Natural killer cell (primary cell): ENCODE measurements at regions not wholly inside any gene's neighbourhood (a gene's known extent, or its start where the extent isn't known, plus 50 kb on each side); places are given as distances from the start of the nearest gene placed in this dataset.

Experiments
- ATAC-seq, 3 donors: fragments of 150-1000 bp in 2 of 3; fragments of 200-7000 bp in 1 of 3; cut with Tn5 transposase; 1 replicate in 1 of 3; 2 replicates in 2 of 3; pipeline ENCODE4 v1.10.0; 2021; ENCODE audit warnings: mild to moderate bottlenecking in 2 of 3, moderate library complexity in 2 of 3
- DNase-seq, 2 donors: peaks; one replicate each; pipeline versions ENCODE4 v3.0.0 to v3.0.0-alpha.2; 2013 to 2021; ENCODE audit warnings: mixed read lengths in 1 of 2
- H3K27ac ChIP-seq: one replicate; pipeline ENCODE4 v1.5.1; 2013; ENCODE audit warnings: mild to moderate bottlenecking, low read length
- H3K27me3 ChIP-seq: one replicate; pipeline ENCODE4 v1.6.1; 2013; ENCODE audit warnings: low read length; ENCODE audit not compliant: control insufficient read depth, insufficient read depth
- H3K36me3 ChIP-seq: one replicate; pipeline ENCODE4 v1.6.1; 2013; ENCODE audit warnings: low read length; ENCODE audit not compliant: control insufficient read depth, insufficient read depth
- H3K4me1 ChIP-seq: one replicate; pipeline ENCODE4 v1.6.1; 2013; ENCODE audit warnings: low read length; ENCODE audit not compliant: control insufficient read depth, insufficient read depth
- H3K4me3 ChIP-seq: one replicate; pipeline ENCODE4 v1.5.1; 2013; ENCODE audit warnings: low read length
- H3K9me3 ChIP-seq: one replicate; pipeline ENCODE4 v1.6.1; 2013; ENCODE audit warnings: low read length; ENCODE audit not compliant: control insufficient read depth, insufficient read depth
- H3K27ac Mint-ChIP-seq, 2 donors: one replicate each; pipeline ENCODE4 v1.8.0; 2022; ENCODE audit warnings: mild to moderate bottlenecking in 2 of 2, mixed read lengths in 2 of 2, moderate library complexity in 1 of 2
- H3K27me3 Mint-ChIP-seq, 2 donors: one replicate each; pipeline ENCODE4 v1.8.0; 2022; ENCODE audit warnings: low read depth in 2 of 2, mixed read lengths in 2 of 2
- H3K36me3 Mint-ChIP-seq: one replicate; pipeline ENCODE4 v1.8.0; 2022; ENCODE audit warnings: mixed read lengths
- H3K4me1 Mint-ChIP-seq, 2 donors: one replicate each; pipeline ENCODE4 v1.8.0; 2022; ENCODE audit warnings: mixed read lengths in 2 of 2
- H3K4me3 Mint-ChIP-seq: one replicate; pipeline ENCODE4 v1.8.0; 2022; ENCODE audit warnings: mild to moderate bottlenecking, moderate library complexity, mixed read lengths
- H3K9me3 Mint-ChIP-seq, 2 donors: one replicate each; pipeline ENCODE4 v1.8.0; 2022; ENCODE audit warnings: mixed read lengths in 2 of 2
- CTCF ChIP-seq: fragments of 200-600 bp; IDR thresholded peaks from one replicate; pipeline ENCODE4 v1.8.0; 2022; ENCODE audit warnings: antibody characterized with exemption
- WGBS: methylation state at CpG from one replicate; pipeline ENCODE4 v1.1.7; 2013; ENCODE audit warnings: missing lambda C conversion rate; ENCODE audit not compliant: insufficient coverage; 5-methylcytosine and 5-hydroxymethylcytosine counted together
- intact Hi-C: fragments of 100-400 bp; cut with micrococcal nuclease; formaldehyde crosslinking; loops from one replicate; pipeline ENCODE4 v1.14.2; 2022

GRCh38 chr16:60328152-60328551 is 1594.0 kb upstream of the GOT2 start:
- WGBS: no CpG with 5 or more reads among the region's 1 CpG
- Mint-ChIP-seq H3K4me3 (no peak overlapping the region), H3K27me3 (no peaks in the 10 kb centered on the region), H3K36me3 (peaks cover 10% of the 10 kb centered on the region), H3K4me1 (no peaks in the 10 kb centered on the region), H3K9me3 (peaks cover 4 to 11% of the 10 kb centered on the region in 2 donors), H3K27ac (no peak overlapping the region)
- Histone ChIP-seq H3K27me3 (no peaks in the 10 kb centered on the region), H3K36me3 (no peaks in the 10 kb centered on the region), H3K4me1 (no peaks in the 10 kb centered on the region), H3K27ac (no peak overlapping the region), H3K9me3 (no peaks in the 10 kb centered on the region), H3K4me3 (no peak overlapping the region)
- intact Hi-C loops: no loop called here
- no peak for DNase-seq
- no peak for ATAC-seq
- TF ChIP-seq CTCF: no peak

GRCh38 chr16:60318486-60318885 is 1584.4 kb upstream of the GOT2 start:
- Histone ChIP-seq H3K4me1 (no peaks in the 10 kb centered on the region), H3K9me3 (no peaks in the 10 kb centered on the region), H3K27ac (no peak overlapping the region), H3K4me3 (no peak overlapping the region), H3K27me3 (no peaks in the 10 kb centered on the region), H3K36me3 (no peaks in the 10 kb centered on the region)
- no peak for ATAC-seq
- no peak for TF ChIP-seq CTCF
- DNase-seq: no peak
- peaks cover 12 to 19% of the 10 kb centered on the region in 2 donors for H3K9me3 Mint-ChIP-seq
- H3K4me3 Mint-ChIP-seq: no peak overlapping the region
- H3K4me1 Mint-ChIP-seq: no peaks in the 10 kb centered on the region
- H3K36me3 Mint-ChIP-seq: peaks cover 9% of the 10 kb centered on the region
- intact Hi-C loops: no loop called here
- no peaks in the 10 kb centered on the region for H3K27me3 Mint-ChIP-seq
- 86% methylated on average over 2 of the region's 2 CpGs for WGBS
- no peak overlapping the region for H3K27ac Mint-ChIP-seq

GRCh38 chr16:60310846-60311445 is 1576.8 kb upstream of the GOT2 start:
- no peak overlapping the region for H3K27ac Mint-ChIP-seq
- no peak for DNase-seq

More at GRCh38 chr16:60310846-60311445, 1576.8 kb upstream of the GOT2 start:
- no peaks in the 10 kb centered on the region for H3K4me1 ChIP-seq
- no peak overlapping the region for H3K4me3 ChIP-seq
- Mint-ChIP-seq H3K9me3 (peaks cover 13 to 23% of the 10 kb centered on the region in 2 donors), H3K36me3 (no peaks in the 10 kb centered on the region), H3K4me3 (no peak overlapping the region), H3K27me3 (no peaks in the 10 kb centered on the region), H3K4me1 (no peaks in the 10 kb centered on the region)
- ATAC-seq: no peak
- no peaks in the 10 kb centered on the region for H3K27me3 ChIP-seq
- H3K9me3 ChIP-seq: peaks cover 5% of the 10 kb centered on the region
- intact Hi-C loops: no loop called here
- 83% methylated on average over 1 of the region's 1 CpG for WGBS
- H3K36me3 ChIP-seq: no peaks in the 10 kb centered on the region
- no peak for TF ChIP-seq CTCF
- H3K27ac ChIP-seq: no peak overlapping the region
